Suprapubic skin (tissue), 4 donors: ENCODE measurements at regions not wholly inside any gene's neighbourhood (a gene's known extent, or its start where the extent isn't known, plus 50 kb on each side); places are given as distances from the start of the nearest gene placed in this dataset.

Experiments used
- DNase-seq, 2 donors: peaks; one replicate each; pipeline ENCODE4 v3.0.0-alpha.2; 2019; ENCODE audit warnings: low spot score in 2 of 2
- H3K27ac ChIP-seq: fragments of 200-600 bp; sonication (generic); one replicate; pipeline ENCODE4 v1.5.1; 2019
- H3K27me3 ChIP-seq: fragments of 200-600 bp; sonication (generic); one replicate; pipeline ENCODE4 v1.5.1; 2019
- H3K36me3 ChIP-seq: fragments of 200-600 bp; sonication (generic); one replicate; pipeline ENCODE4 v1.5.1; 2019
- H3K4me1 ChIP-seq: fragments of 200-600 bp; sonication (generic); one replicate; pipeline ENCODE4 v1.5.1; 2019
- H3K4me3 ChIP-seq: fragments of 200-600 bp; sonication (generic); one replicate; pipeline ENCODE4 v1.5.1; 2019; ENCODE audit warnings: mild to moderate bottlenecking
- H3K9me3 ChIP-seq: fragments of 200-600 bp; sonication (generic); one replicate; pipeline ENCODE4 v1.5.1; 2019
- CTCF ChIP-seq, 2 donors: fragments of 200-600 bp in 1 of 2; fragments of 450-650 bp in 1 of 2; sonication (generic) in 1 of 2; IDR thresholded peaks; one replicate each; pipeline ENCODE4 v1.5.1; 2016 to 2019; ENCODE audit warnings: antibody characterized with exemption in 2 of 2, mild to moderate bottlenecking in 1 of 2, moderate library complexity in 1 of 2
- EP300 ChIP-seq: sonication (generic); formaldehyde crosslinking; IDR thresholded peaks from one replicate; pipeline ENCODE4 v1.6.1; 2017; ENCODE audit warnings: antibody characterized with exemption
- POLR2A ChIP-seq, 2 donors: fragments of 450-650 bp; IDR thresholded peaks; one replicate each; pipeline ENCODE4 v1.6.1; 2017; ENCODE audit warnings: antibody characterized with exemption in 2 of 2, mild to moderate bottlenecking in 2 of 2, moderate library complexity in 2 of 2
- POLR2AphosphoS5 ChIP-seq, 3 donors: sonication (generic); formaldehyde crosslinking; IDR thresholded peaks; one replicate each; pipeline ENCODE4 v1.6.1; 2017; ENCODE audit warnings: antibody characterized with exemption in 3 of 3
- WGBS: methylation state at CpG from one replicate; pipeline ENCODE4 v1.1.5; 2018; 5-methylcytosine and 5-hydroxymethylcytosine counted together

- H3K4me3 ChIP-seq: no peak overlapping the region
- no peak overlapping the region for H3K27ac ChIP-seq
- no peaks in the 10 kb centered on the region for H3K4me1 ChIP-seq
- no peaks in the 10 kb centered on the region for H3K36me3 ChIP-seq
- peaks cover 4% of the 10 kb centered on the region for H3K9me3 ChIP-seq
- 91% methylated on average over 1 of the region's 1 CpG for WGBS
- no peak for DNase-seq
- TF ChIP-seq EP300 (no peak), POLR2A (IDR thresholded peaks at IDR 0.05) (no peak), CTCF (IDR thresholded peaks at IDR 0.05) (no peak), POLR2AphosphoS5 (IDR thresholded peaks at IDR 0.05) (no peak)
- H3K27me3 ChIP-seq: no peaks in the 10 kb centered on the region
These were observed 980.9 kb downstream of the GATA3 start for GRCh38 chr10:9035355-9035754.

- 77% methylated on average over 4 of the region's 4 CpGs for WGBS
- Histone ChIP-seq H3K27ac (no peak overlapping the region), H3K4me1 (no peaks in the 10 kb centered on the region), H3K9me3 (peaks cover 4% of the 10 kb centered on the region), H3K27me3 (no peaks in the 10 kb centered on the region), H3K36me3 (no peaks in the 10 kb centered on the region), H3K4me3 (no peak overlapping the region)
- no peak for DNase-seq
- TF ChIP-seq POLR2AphosphoS5 (IDR thresholded peaks at IDR 0.05) (no peak), EP300 (no peak), POLR2A (IDR thresholded peaks at IDR 0.05) (no peak), CTCF (IDR thresholded peaks at IDR 0.05) (no peak)
These were observed 982.3 kb downstream of the GATA3 start for GRCh38 chr10:9036711-9037204.

- WGBS: 46% methylated on average over 4 of the region's 4 CpGs
- DNase-seq: no peak
- H3K9me3 ChIP-seq: peaks cover 4% of the 10 kb centered on the region
- TF ChIP-seq CTCF (IDR thresholded peaks at IDR 0.05): no peak
- H3K27me3 ChIP-seq: no peaks in the 10 kb centered on the region
- H3K36me3 ChIP-seq: no peaks in the 10 kb centered on the region
- H3K4me3 ChIP-seq: no peak overlapping the region
- no peaks in the 10 kb centered on the region for H3K4me1 ChIP-seq
- H3K27ac ChIP-seq: no peak overlapping the region
These were observed 983.7 kb downstream of the GATA3 start for GRCh38 chr10:9038146-9038714.

GRCh38 chr10:9043466-9043865 lies 989.0 kb downstream of the GATA3 start:
- DNase-seq: no peak
- Histone ChIP-seq H3K27ac (no peak overlapping the region), H3K36me3 (no peaks in the 10 kb centered on the region), H3K9me3 (no peaks in the 10 kb centered on the region), H3K27me3 (no peaks in the 10 kb centered on the region), H3K4me1 (no peaks in the 10 kb centered on the region), H3K4me3 (no peak overlapping the region)
- 61% methylated on average over 2 of the region's 2 CpGs for WGBS
- no peak for TF ChIP-seq POLR2A (IDR thresholded peaks at IDR 0.05)
- TF ChIP-seq CTCF (IDR thresholded peaks at IDR 0.05): no peak
- TF ChIP-seq POLR2AphosphoS5 (IDR thresholded peaks at IDR 0.05): no peak
- TF ChIP-seq EP300: no peak

- H3K27me3 ChIP-seq: no peaks in the 10 kb centered on the region
- TF ChIP-seq CTCF (IDR thresholded peaks at IDR 0.05) (no peak), POLR2A (IDR thresholded peaks at IDR 0.05) (no peak), EP300 (no peak)
- no peak overlapping the region for H3K27ac ChIP-seq
- no peak for DNase-seq
- H3K36me3 ChIP-seq: no peaks in the 10 kb centered on the region
- H3K4me1 ChIP-seq: no peaks in the 10 kb centered on the region
- peaks cover 5% of the 10 kb centered on the region for H3K9me3 ChIP-seq
- no peak overlapping the region for H3K4me3 ChIP-seq
These were observed 990.8 kb downstream of the GATA3 start for GRCh38 chr10:9045311-9045710.
